D721Med (cell line): ENCODE measurements at regions not wholly inside any gene's neighbourhood (a gene's known extent, or its start where the extent isn't known, plus 50 kb on each side); places are given as distances from the start of the nearest gene placed in this dataset.
A peak's percentile ranks its signal among the peaks of the same experiment; 100 is the strongest.

Source experiments
- DNase-seq: peaks from one replicate; pipeline ENCODE4 v3.0.0; 2011; ENCODE audit warnings: low spot score; ENCODE audit not compliant: insufficient read length
- FAIRE-seq: peaks from 2 replicates; lab custom pipeline; 2011; peaks lifted over from hg19 to GRCh38; lab: Jason Lieb, UNC
- CTCF ChIP-seq: IDR thresholded peaks from 2 replicates; pipeline ENCODE4 v1.5.1; 2012; ENCODE audit warnings: mild to moderate bottlenecking, control low read depth; ENCODE audit not compliant: insufficient read depth; ENCODE audit errors: missing control alignments

GRCh38 chr18:41537666-41538065, 417.4 kb upstream of the PIK3C3 start:
- no peak for DNase-seq
- TF ChIP-seq CTCF = no peak

GRCh38 chr18:41532344-41533086, 422.5 kb upstream of the PIK3C3 start:
- DNase-seq (no peak), FAIRE-seq (peak; percentile 76)
- TF ChIP-seq CTCF = no peak

More at GRCh38 chr18:41537666-41538065, 417.4 kb upstream of the PIK3C3 start:
- no peak for FAIRE-seq

- no peak for TF ChIP-seq CTCF
- FAIRE-seq = peak; percentile 55
- DNase-seq = no peak
Observed at GRCh38 chr18:41530970-41531369, 424.1 kb upstream of the PIK3C3 start.

GRCh38 chr18:41529093-41529492, 425.9 kb upstream of the PIK3C3 start:
- TF ChIP-seq CTCF = no peak
- no peak for FAIRE-seq
- no peak for DNase-seq

GRCh38 chr18:41526054-41526453, 429.0 kb upstream of the PIK3C3 start:
- no peak for TF ChIP-seq CTCF
- FAIRE-seq (peak; percentile 38), DNase-seq (no peak)

- DNase-seq (no peak), FAIRE-seq (peak; percentile 77)
- no peak for TF ChIP-seq CTCF
Observed at GRCh38 chr18:41524674-41525470, 430.2 kb upstream of the PIK3C3 start.

- FAIRE-seq = peak; percentile 80
Observed at GRCh38 chr18:41517142-41517541, 437.9 kb upstream of the PIK3C3 start.

More at GRCh38 chr18:41517142-41517541, 437.9 kb upstream of the PIK3C3 start:
- TF ChIP-seq CTCF = no peak
- DNase-seq = no peak
